SJSA1 (cell line): ENCODE measurements at regions not wholly inside any gene's neighbourhood (a gene's known extent, or its start where the extent isn't known, plus 50 kb on each side); places are given as distances from the start of the nearest gene placed in this dataset.

Experiments
- DNase-seq, 2 experiments: peaks; one replicate each; pipeline ENCODE4 v3.0.0-alpha.2; 2015 to 2020; ENCODE audit warnings: low spot score in 2 of 2, low read depth in 1 of 2
- H3K27ac ChIP-seq: fragments of 250-450 bp; sonication (Bioruptor Pico); 2 replicates; pipeline ENCODE4 v1.5.1; 2020; ENCODE audit warnings: mild to moderate bottlenecking, moderate library complexity
- H3K27me3 ChIP-seq: fragments of 250-450 bp; sonication (Bioruptor Pico); replicated peaks from 2 replicates; pipeline ENCODE4 v1.5.1; 2020; ENCODE audit warnings: mild to moderate bottlenecking, moderate library complexity
- H3K36me3 ChIP-seq: fragments of 250-450 bp; sonication (Bioruptor Pico); 2 replicates; pipeline ENCODE4 v1.5.1; 2020; ENCODE audit warnings: mild to moderate bottlenecking
- H3K4me1 ChIP-seq: fragments of 250-450 bp; sonication (Bioruptor Pico); replicated peaks from 2 replicates; pipeline ENCODE4 v1.6.1; 2021; ENCODE audit warnings: mild to moderate bottlenecking
- H3K4me3 ChIP-seq: fragments of 250-450 bp; sonication (Bioruptor Pico); 2 replicates; pipeline ENCODE4 v1.5.1; 2020; ENCODE audit warnings: mild to moderate bottlenecking
- H3K9me3 ChIP-seq: fragments of 250-450 bp; sonication (Bioruptor Pico); replicated peaks from 2 replicates; pipeline ENCODE4 v1.5.1; 2020; ENCODE audit warnings: mild to moderate bottlenecking

GRCh38 chr6:143607168-143607567 is 70.6 kb upstream of the PHACTR2 start:
- H3K36me3 ChIP-seq, result no peaks in the 10 kb centered on the region
- H3K27ac ChIP-seq, result no peak overlapping the region
- peaks cover 29% of the 10 kb centered on the region for H3K4me1 ChIP-seq
- no peaks in the 10 kb centered on the region for H3K27me3 ChIP-seq
- H3K4me3 ChIP-seq, result no peak overlapping the region
- no peak for DNase-seq
- no peaks in the 10 kb centered on the region for H3K9me3 ChIP-seq

GRCh38 chr6:143605906-143606521 is 71.8 kb upstream of the PHACTR2 start:
- H3K27ac ChIP-seq, result no peak overlapping the region
- H3K27me3 ChIP-seq, result no peaks in the 10 kb centered on the region
- H3K4me3 ChIP-seq, result no peak overlapping the region
- H3K9me3 ChIP-seq, result no peaks in the 10 kb centered on the region
- no peak for DNase-seq
- no peaks in the 10 kb centered on the region for H3K36me3 ChIP-seq
- peaks cover 29% of the 10 kb centered on the region for H3K4me1 ChIP-seq

- H3K27ac ChIP-seq, result no peak overlapping the region
- H3K4me1 ChIP-seq, result peaks cover 23% of the 10 kb centered on the region
- no peak overlapping the region for H3K4me3 ChIP-seq
- H3K9me3 ChIP-seq, result no peaks in the 10 kb centered on the region
- H3K27me3 ChIP-seq, result no peaks in the 10 kb centered on the region
- H3K36me3 ChIP-seq, result no peaks in the 10 kb centered on the region
- DNase-seq, result no peak
Observed at GRCh38 chr6:143603455-143603854, 74.3 kb upstream of the PHACTR2 start.

DNA sequence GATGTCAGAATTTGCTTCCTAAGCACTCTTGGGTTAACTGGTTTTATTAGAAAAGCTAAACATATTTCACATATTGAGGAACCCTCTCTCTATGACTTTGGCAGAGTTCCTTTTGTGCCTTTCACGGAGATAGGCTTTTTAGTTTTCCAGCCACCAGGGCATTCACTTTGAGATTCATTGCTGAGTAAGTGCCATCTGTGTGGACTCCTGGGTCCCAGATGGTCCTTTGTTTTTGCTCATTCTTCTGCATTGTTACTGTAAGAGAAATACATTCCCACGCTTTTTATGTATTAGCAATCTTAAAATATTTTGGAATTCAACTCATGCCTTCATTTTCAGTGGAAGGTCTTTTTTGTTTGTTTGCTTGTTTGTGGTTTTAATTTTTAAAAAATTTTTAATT is 76.3 kb upstream of the PHACTR2 start:
- H3K27me3 ChIP-seq, result no peaks in the 10 kb centered on the region
- H3K4me3 ChIP-seq, result no peak overlapping the region
- H3K27ac ChIP-seq, result no peak overlapping the region
- no peaks in the 10 kb centered on the region for H3K36me3 ChIP-seq
- peaks cover 7% of the 10 kb centered on the region for H3K4me1 ChIP-seq
- no peaks in the 10 kb centered on the region for H3K9me3 ChIP-seq
- DNase-seq, result no peak

- Histone ChIP-seq H3K4me1 (peaks cover 7% of the 10 kb centered on the region), H3K9me3 (no peaks in the 10 kb centered on the region), H3K36me3 (no peaks in the 10 kb centered on the region), H3K27ac (no peak overlapping the region), H3K4me3 (no peak overlapping the region), H3K27me3 (no peaks in the 10 kb centered on the region)
- no peak for DNase-seq
Observed at GRCh38 chr6:143600821-143601220, 76.9 kb upstream of the PHACTR2 start.

GRCh38 chr6:143598466-143599080 is 79.2 kb upstream of the PHACTR2 start:
- Histone ChIP-seq H3K4me1 (peaks cover 7% of the 10 kb centered on the region), H3K36me3 (no peaks in the 10 kb centered on the region), H3K27ac (no peak overlapping the region), H3K9me3 (no peaks in the 10 kb centered on the region), H3K4me3 (no peak overlapping the region), H3K27me3 (no peaks in the 10 kb centered on the region)
- DNase-seq, result no peak

DNA sequence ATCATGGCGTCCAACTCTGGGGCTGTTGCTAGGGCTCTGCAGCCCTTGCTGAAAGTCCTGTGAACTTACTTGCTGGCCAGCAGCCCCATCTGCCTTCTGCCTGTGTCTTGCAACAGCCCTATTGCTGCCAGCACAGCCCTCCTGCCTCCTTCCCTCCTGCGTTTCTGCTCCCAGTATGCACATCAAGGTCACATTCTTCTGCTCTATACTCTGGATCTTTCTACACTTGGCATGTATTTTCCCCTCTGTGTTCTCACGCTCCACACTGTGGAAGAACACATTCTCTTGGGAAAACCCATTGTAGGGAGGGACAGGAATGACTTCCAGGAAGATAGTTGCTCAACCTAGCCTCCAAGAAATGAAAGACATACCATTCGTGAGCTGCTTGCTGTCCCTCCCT is 80.9 kb upstream of the PHACTR2 start:
- Histone ChIP-seq H3K27me3 (no peaks in the 10 kb centered on the region), H3K9me3 (no peaks in the 10 kb centered on the region), H3K4me1 (peaks cover 7% of the 10 kb centered on the region), H3K4me3 (no peak overlapping the region), H3K36me3 (no peaks in the 10 kb centered on the region), H3K27ac (no peak overlapping the region)
- DNase-seq, result no peak

GRCh38 chr6:143595251-143596036 is 82.3 kb upstream of the PHACTR2 start:
- Histone ChIP-seq H3K36me3 (no peaks in the 10 kb centered on the region), H3K4me1 (peaks cover 7% of the 10 kb centered on the region), H3K27ac (no peak overlapping the region), H3K27me3 (no peaks in the 10 kb centered on the region), H3K9me3 (no peaks in the 10 kb centered on the region), H3K4me3 (no peak overlapping the region)
- DNase-seq, result no peak

GRCh38 chr6:143594647-143595046 is 83.1 kb upstream of the PHACTR2 start:
- Histone ChIP-seq H3K9me3 (no peaks in the 10 kb centered on the region), H3K4me1 (no peaks in the 10 kb centered on the region), H3K27ac (no peak overlapping the region), H3K4me3 (no peak overlapping the region), H3K27me3 (no peaks in the 10 kb centered on the region), H3K36me3 (no peaks in the 10 kb centered on the region)
- no peak for DNase-seq

- H3K36me3 ChIP-seq, result no peaks in the 10 kb centered on the region
- H3K27ac ChIP-seq, result no peak overlapping the region
- no peaks in the 10 kb centered on the region for H3K27me3 ChIP-seq
- H3K4me1 ChIP-seq, result no peaks in the 10 kb centered on the region
- H3K9me3 ChIP-seq, result no peaks in the 10 kb centered on the region
- H3K4me3 ChIP-seq, result no peak overlapping the region
- DNase-seq, result no peak
Observed at GRCh38 chr6:143592335-143592734, 80.8 kb upstream of the FUCA2 start.

- Histone ChIP-seq H3K4me3 (no peak overlapping the region), H3K27me3 (no peaks in the 10 kb centered on the region), H3K36me3 (no peaks in the 10 kb centered on the region), H3K4me1 (no peaks in the 10 kb centered on the region), H3K9me3 (no peaks in the 10 kb centered on the region), H3K27ac (no peak overlapping the region)
- no peak for DNase-seq
Observed at GRCh38 chr6:143591441-143591840, 79.9 kb upstream of the FUCA2 start.

- Histone ChIP-seq H3K4me3 (no peak overlapping the region), H3K4me1 (no peaks in the 10 kb centered on the region), H3K9me3 (no peaks in the 10 kb centered on the region), H3K36me3 (no peaks in the 10 kb centered on the region), H3K27me3 (no peaks in the 10 kb centered on the region), H3K27ac (no peak overlapping the region)
- DNase-seq, result no peak
Observed at GRCh38 chr6:143589162-143589561, 77.6 kb upstream of the FUCA2 start.

- DNase-seq, result no peak
- Histone ChIP-seq H3K9me3 (no peaks in the 10 kb centered on the region), H3K36me3 (no peaks in the 10 kb centered on the region), H3K27me3 (no peaks in the 10 kb centered on the region), H3K4me3 (no peak overlapping the region), H3K4me1 (no peaks in the 10 kb centered on the region), H3K27ac (no peak overlapping the region)
Observed at GRCh38 chr6:143586557-143586956, 75.0 kb upstream of the FUCA2 start.

DNA sequence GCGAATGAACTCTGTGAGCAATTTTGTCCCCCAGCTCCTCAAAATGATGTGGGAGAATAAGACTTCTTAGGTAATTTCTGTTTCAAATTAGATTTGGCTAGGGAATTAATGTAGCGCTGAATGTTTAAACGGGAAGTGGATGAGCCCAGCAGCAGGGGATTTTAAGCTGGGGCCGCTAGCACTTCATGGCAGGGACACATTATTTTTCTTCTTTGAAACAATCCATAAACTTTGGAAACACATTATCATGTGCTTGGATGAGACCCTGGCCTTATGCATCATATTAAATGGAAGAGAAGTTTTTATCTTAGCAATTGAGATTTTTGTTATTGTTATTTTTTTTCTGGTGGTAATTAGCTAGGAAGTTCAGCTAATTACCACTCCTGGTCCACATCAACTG is 74.2 kb upstream of the FUCA2 start:
- no peak for DNase-seq
- H3K4me3 ChIP-seq, result no peak overlapping the region
- H3K4me1 ChIP-seq, result no peaks in the 10 kb centered on the region
- H3K27ac ChIP-seq, result no peak overlapping the region
- H3K9me3 ChIP-seq, result no peaks in the 10 kb centered on the region
- H3K36me3 ChIP-seq, result no peaks in the 10 kb centered on the region
- H3K27me3 ChIP-seq, result no peaks in the 10 kb centered on the region
